GM18499 (cell line): ENCODE measurements at regions not wholly inside any gene's neighbourhood (a gene's known extent, or its start where the extent isn't known, plus 50 kb on each side); places are given as distances from the start of the nearest gene placed in this dataset.

Experiments used
- ATAC-seq: cut with Tn5 transposase; IDR thresholded peaks from one replicate; pipeline ENCODE4 v1.9.1; 2021; ENCODE audit warnings: moderate number of reproducible peaks; ENCODE audit not compliant: insufficient read depth, unreplicated experiment

- ATAC-seq = no peak
These were observed 247.6 kb upstream of the CNKSR2 start for GRCh38 chrX:21126661-21127060.

- ATAC-seq = no peak
These were observed 242.9 kb upstream of the CNKSR2 start for GRCh38 chrX:21131346-21131745.

- no peak for ATAC-seq
These were observed 242.4 kb upstream of the CNKSR2 start for GRCh38 chrX:21131786-21132185.

GRCh38 chrX:21132686-21133393 lies 241.4 kb upstream of the CNKSR2 start:
- ATAC-seq = no peak

- no peak for ATAC-seq
These were observed 224.0 kb upstream of the CNKSR2 start for GRCh38 chrX:21150208-21150607.

- ATAC-seq = no peak
These were observed 223.2 kb upstream of the CNKSR2 start for GRCh38 chrX:21151051-21151450.

- no peak for ATAC-seq
These were observed 221.2 kb upstream of the CNKSR2 start for GRCh38 chrX:21153033-21153432.

GRCh38 chrX:21153503-21153902 lies 220.7 kb upstream of the CNKSR2 start:
- no peak for ATAC-seq

- no peak for ATAC-seq
These were observed 218.3 kb upstream of the CNKSR2 start for GRCh38 chrX:21155916-21156315.

- no peak for ATAC-seq
These were observed 217.6 kb upstream of the CNKSR2 start for GRCh38 chrX:21156632-21157031.

- ATAC-seq = no peak
These were observed 215.5 kb upstream of the CNKSR2 start for GRCh38 chrX:21158678-21159077.

GRCh38 chrX:21166272-21166982 lies 207.8 kb upstream of the CNKSR2 start:
- no peak for ATAC-seq

GRCh38 chrX:21167011-21167410 lies 207.2 kb upstream of the CNKSR2 start:
- no peak for ATAC-seq

GRCh38 chrX:21167494-21167893 lies 206.7 kb upstream of the CNKSR2 start:
- no peak for ATAC-seq

- ATAC-seq = no peak
These were observed 205.6 kb upstream of the CNKSR2 start for GRCh38 chrX:21168401-21169160.

- ATAC-seq = no peak
These were observed 203.0 kb upstream of the CNKSR2 start for GRCh38 chrX:21171181-21171580.

GRCh38 chrX:21174439-21174838 lies 199.8 kb upstream of the CNKSR2 start:
- ATAC-seq = no peak

GRCh38 chrX:21176921-21177571 lies 197.2 kb upstream of the CNKSR2 start:
- ATAC-seq = no peak

- ATAC-seq = no peak
These were observed 192.9 kb upstream of the CNKSR2 start for GRCh38 chrX:21181232-21181853.

GRCh38 chrX:21193196-21193595 lies 181.0 kb upstream of the CNKSR2 start:
- no peak for ATAC-seq
